Gastroesophageal sphincter (tissue), 4 donors: ENCODE measurements at regions not wholly inside any gene's neighbourhood (a gene's known extent, or its start where the extent isn't known, plus 50 kb on each side); places are given as distances from the start of the nearest gene placed in this dataset.

ENCODE experiments used
- ATAC-seq: fragments of 150-250 bp; one replicate; pipeline ENCODE4 v1.9.1; 2016; ENCODE audit warnings: mild to moderate bottlenecking, moderate library complexity
- H3K27ac ChIP-seq, 4 donors: fragments of 200-600 bp; sonication (generic) in 3 of 4; 1 replicate in 3 of 4; 2 replicates in 1 of 4; pipeline ENCODE4 v1.5.1; 2016 to 2019
- H3K27me3 ChIP-seq: fragments of 200-600 bp; sonication (generic); one replicate; pipeline ENCODE4 v1.5.1; 2019
- H3K36me3 ChIP-seq, 2 donors: fragments of 200-600 bp; sonication (generic); one replicate each; pipeline ENCODE4 v1.5.1; 2019; ENCODE audit warnings: control low read depth in 1 of 2
- H3K4me1 ChIP-seq, 3 donors: fragments of 200-600 bp; sonication (generic); 1 replicate in 2 of 3; 2 replicates in 1 of 3; pipeline ENCODE4 v1.5.1; 2016 to 2019; ENCODE audit warnings: control low read depth in 2 of 3
- H3K4me3 ChIP-seq, 2 donors: fragments of 200-600 bp; sonication (generic); one replicate each; pipeline ENCODE4 v1.5.1; 2019; ENCODE audit warnings: mild to moderate bottlenecking in 1 of 2, moderate library complexity in 1 of 2
- H3K9me3 ChIP-seq, 3 donors: fragments of 200-600 bp; sonication (generic); one replicate each; pipeline ENCODE4 v1.5.1; 2017 to 2019; ENCODE audit warnings: control low read depth in 2 of 3
- EP300 ChIP-seq: sonication (generic); formaldehyde crosslinking; IDR thresholded peaks from one replicate; pipeline ENCODE4 v1.6.1; 2017; ENCODE audit warnings: antibody characterized with exemption, mild to moderate bottlenecking
- POLR2A ChIP-seq, 2 donors: fragments of 450-650 bp; IDR thresholded peaks; one replicate each; pipeline ENCODE4 v1.6.1; 2017; ENCODE audit warnings: antibody characterized with exemption in 2 of 2, mild to moderate bottlenecking in 2 of 2, moderate library complexity in 1 of 2
- POLR2AphosphoS5 ChIP-seq: sonication (generic); formaldehyde crosslinking; IDR thresholded peaks from one replicate; pipeline ENCODE4 v1.6.1; 2017; ENCODE audit warnings: antibody characterized with exemption
- WGBS, 2 donors: methylation state at CpG; one replicate each; pipeline ENCODE4 v1.1.5; 2018; ENCODE audit warnings: low coverage in 1 of 2; 5-methylcytosine and 5-hydroxymethylcytosine counted together
- TF ChIP-seq, protein P1 (sequence below), 4 experiments: fragments of 200-600 bp in 2 of 4; fragments of 450-650 bp in 2 of 4; sonication (generic) in 1 of 4; IDR thresholded peaks; one replicate each; pipeline ENCODE4 v1.5.1; 2017 to 2019; ENCODE audit warnings: antibody characterized with exemption in 4 of 4, mild to moderate bottlenecking in 2 of 4, moderate library complexity in 2 of 4

DNA sequence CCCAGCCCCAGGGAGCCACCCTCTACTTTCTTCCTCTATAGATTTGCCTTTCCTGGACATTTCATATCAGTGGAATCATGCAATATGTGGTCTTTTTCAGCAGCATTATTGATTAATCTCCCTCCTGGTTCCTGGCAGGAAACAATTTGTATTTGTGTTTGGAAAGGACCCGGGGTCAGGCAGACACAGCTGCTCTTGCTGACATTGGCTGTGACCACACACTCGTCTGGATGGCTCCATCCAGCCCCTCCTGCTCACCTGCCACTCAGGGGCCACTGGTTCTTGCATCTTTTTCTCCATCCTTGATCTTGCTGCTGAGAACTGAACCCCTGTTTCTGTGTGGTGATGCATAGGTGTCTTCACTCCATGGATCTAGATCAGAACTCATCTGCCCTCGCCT, 176.6 kb upstream of the MKI67 start:
- peaks cover 0 to 7% (median 0%) of the 10 kb centered on the region in 3 donors for H3K9me3 ChIP-seq
- no peaks in the 10 kb centered on the region for H3K4me1 ChIP-seq
- 40 to 50% methylated on average over 1 to 3 of the region's 3 CpGs for WGBS, 2 donors
- H3K4me3 ChIP-seq, result no peak overlapping the region
- no peak for ATAC-seq
- TF ChIP-seq EP300 (no peak), POLR2AphosphoS5 (no peak), POLR2A (IDR thresholded peaks at IDR 0.05) (no peak)
- TF ChIP-seq, protein P1, sequence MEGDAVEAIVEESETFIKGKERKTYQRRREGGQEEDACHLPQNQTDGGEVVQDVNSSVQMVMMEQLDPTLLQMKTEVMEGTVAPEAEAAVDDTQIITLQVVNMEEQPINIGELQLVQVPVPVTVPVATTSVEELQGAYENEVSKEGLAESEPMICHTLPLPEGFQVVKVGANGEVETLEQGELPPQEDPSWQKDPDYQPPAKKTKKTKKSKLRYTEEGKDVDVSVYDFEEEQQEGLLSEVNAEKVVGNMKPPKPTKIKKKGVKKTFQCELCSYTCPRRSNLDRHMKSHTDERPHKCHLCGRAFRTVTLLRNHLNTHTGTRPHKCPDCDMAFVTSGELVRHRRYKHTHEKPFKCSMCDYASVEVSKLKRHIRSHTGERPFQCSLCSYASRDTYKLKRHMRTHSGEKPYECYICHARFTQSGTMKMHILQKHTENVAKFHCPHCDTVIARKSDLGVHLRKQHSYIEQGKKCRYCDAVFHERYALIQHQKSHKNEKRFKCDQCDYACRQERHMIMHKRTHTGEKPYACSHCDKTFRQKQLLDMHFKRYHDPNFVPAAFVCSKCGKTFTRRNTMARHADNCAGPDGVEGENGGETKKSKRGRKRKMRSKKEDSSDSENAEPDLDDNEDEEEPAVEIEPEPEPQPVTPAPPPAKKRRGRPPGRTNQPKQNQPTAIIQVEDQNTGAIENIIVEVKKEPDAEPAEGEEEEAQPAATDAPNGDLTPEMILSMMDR (IDR thresholded peaks at IDR 0.05), result no peak
- H3K36me3 ChIP-seq, result no peaks in the 10 kb centered on the region
- H3K27me3 ChIP-seq, result peaks cover 29% of the 10 kb centered on the region
- H3K27ac ChIP-seq, result no peak overlapping the region

DNA sequence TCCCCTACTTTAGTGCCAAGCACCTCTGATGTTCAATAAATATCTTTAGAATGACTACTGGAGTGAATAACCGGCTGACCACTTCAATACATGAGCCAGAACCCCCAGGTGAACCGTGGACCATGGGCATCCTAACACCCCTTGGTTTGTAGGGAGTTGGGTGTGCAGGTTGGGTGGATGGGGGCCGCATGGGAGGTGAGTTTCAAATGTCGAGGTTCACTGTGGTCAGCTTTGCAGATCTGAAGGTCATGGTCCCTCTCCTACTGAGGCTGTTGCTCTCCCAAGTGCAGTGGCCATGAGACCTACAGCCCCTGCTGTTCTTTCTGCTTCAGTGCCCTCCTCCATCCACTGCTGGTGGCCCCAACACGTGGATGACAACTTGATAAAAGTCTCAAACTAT, 178.0 kb upstream of the MKI67 start:
- Histone ChIP-seq H3K4me1 (no peaks in the 10 kb centered on the region), H3K36me3 (no peaks in the 10 kb centered on the region), H3K9me3 (peaks cover 0 to 7% (median 0%) of the 10 kb centered on the region in 3 donors), H3K27ac (no peak overlapping the region), H3K27me3 (peaks cover 41% of the 10 kb centered on the region), H3K4me3 (no peak overlapping the region)
- WGBS, 2 donors, result 63 to 72% methylated on average over 4 to 5 of the region's 5 CpGs
- TF ChIP-seq EP300 (no peak), POLR2A (IDR thresholded peaks at IDR 0.05) (no peak), POLR2AphosphoS5 (no peak)
- ATAC-seq, result no peak

DNA sequence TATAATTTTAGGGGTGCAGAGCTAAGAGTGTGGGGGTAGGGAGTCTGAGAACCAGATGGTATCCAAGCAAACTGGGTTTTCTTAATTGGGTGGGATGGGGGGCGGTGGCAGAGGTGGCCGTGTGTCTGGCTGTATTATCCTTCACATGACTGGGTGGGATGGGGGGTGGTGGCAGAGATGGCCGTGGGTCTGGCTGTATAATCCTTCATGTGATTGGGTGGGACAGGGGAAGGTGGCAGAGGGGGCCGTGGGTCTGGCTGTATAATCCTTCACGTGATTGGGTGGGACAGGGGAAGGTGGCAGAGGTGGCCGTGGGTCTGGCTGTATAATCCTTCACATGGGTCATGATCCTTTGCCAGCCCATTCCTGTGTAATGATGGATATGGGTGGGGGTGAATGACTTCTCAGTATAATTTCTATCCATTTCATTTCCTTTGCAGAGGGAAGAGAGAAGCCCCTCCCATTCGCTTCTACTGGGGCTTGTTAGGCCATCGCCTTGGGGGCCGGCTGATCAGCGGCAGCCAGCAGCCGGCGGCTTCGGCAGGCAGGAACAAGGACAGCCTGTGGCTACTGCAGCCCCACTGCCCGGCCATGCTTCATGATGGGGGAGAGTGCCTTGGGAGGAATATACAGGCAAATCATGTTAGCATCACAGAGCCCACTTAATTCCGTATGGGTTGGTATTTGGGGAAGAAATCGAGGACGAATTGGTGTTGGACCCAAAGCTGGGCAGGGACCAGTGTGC, 179.6 kb upstream of the MKI67 start:
- no peak overlapping the region for H3K4me3 ChIP-seq

DNA sequence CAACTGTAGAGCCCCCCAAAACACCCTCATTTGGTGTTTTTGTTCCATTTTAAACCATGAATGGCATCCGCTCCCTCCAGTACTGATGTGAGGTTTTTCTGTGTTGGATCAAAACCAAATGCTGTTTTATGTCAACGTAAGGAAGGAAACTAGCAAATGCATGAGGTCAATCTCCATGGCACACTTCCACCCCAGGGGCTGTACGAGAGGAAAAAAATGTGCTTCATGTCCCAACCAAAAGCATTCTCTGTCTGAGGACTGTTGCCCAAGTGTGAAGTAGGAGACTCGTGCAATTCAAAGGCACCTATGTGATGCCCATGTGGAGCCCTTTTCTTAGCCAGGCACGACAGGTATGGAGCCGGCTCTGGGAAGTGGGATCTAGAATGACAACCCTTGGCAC, 180.3 kb upstream of the MKI67 start:
- Histone ChIP-seq H3K4me1 (no peaks in the 10 kb centered on the region), H3K4me3 (no peak overlapping the region), H3K9me3 (peaks cover 0 to 7% (median 0%) of the 10 kb centered on the region in 3 donors), H3K27me3 (peaks cover 41% of the 10 kb centered on the region), H3K27ac (no peak overlapping the region), H3K36me3 (no peaks in the 10 kb centered on the region)
- WGBS, 2 donors, result 11 to 42% methylated on average over 3 to 6 of the region's 6 CpGs
- TF ChIP-seq EP300 (no peak), POLR2A (IDR thresholded peaks at IDR 0.05) (no peak), POLR2AphosphoS5 (no peak)
- TF ChIP-seq, protein P1 (IDR thresholded peaks at IDR 0.05), result no peak
- no peak for ATAC-seq

More for the DNA sequence above, 179.6 kb upstream of the MKI67 start:
- no peak overlapping the region for H3K27ac ChIP-seq
- peaks cover 42% of the 10 kb centered on the region for H3K27me3 ChIP-seq
- no peak for ATAC-seq
- H3K9me3 ChIP-seq, result peaks cover 0 to 7% (median 0%) of the 10 kb centered on the region in 3 donors
- 74 to 88% methylated on average over 4 to 7 of the region's 17 CpGs for WGBS, 2 donors
- H3K4me1 ChIP-seq, result no peaks in the 10 kb centered on the region
- H3K36me3 ChIP-seq, result no peaks in the 10 kb centered on the region
- TF ChIP-seq POLR2A (IDR thresholded peaks at IDR 0.05) (no peak), POLR2AphosphoS5 (no peak), EP300 (no peak)
- TF ChIP-seq, protein P1 (IDR thresholded peaks at IDR 0.05), result no peak

DNA sequence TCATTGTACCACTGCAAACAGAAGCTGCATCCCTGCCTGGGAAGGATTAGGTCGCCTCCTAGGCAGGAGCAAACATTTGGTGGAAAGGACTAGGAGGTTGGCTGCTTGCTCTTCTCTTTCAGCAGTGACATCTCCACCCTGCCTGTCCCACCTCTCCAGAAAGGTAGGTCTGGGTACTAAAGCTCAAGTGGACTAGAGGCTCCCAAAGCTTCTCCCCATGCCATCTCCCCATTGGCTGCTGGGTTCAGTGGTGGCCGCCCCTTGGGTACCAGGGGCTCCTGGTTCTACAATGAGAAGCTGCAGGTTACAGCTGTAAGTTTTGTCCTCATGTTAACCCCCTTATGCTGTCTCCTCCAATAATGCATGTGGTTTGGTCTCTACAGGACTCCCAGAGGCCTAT, 180.7 kb upstream of the MKI67 start:
- Histone ChIP-seq H3K27me3 (peaks cover 41% of the 10 kb centered on the region), H3K36me3 (no peaks in the 10 kb centered on the region), H3K27ac (no peak overlapping the region), H3K9me3 (peaks cover 0 to 4% (median 0%) of the 10 kb centered on the region in 3 donors), H3K4me1 (no peaks in the 10 kb centered on the region), H3K4me3 (no peak overlapping the region)
- TF ChIP-seq, protein P1 (IDR thresholded peaks at IDR 0.05), result no peak
- TF ChIP-seq EP300 (no peak), POLR2AphosphoS5 (no peak), POLR2A (IDR thresholded peaks at IDR 0.05) (no peak)
- WGBS, 2 donors, result 75% methylated on average over 2 of the region's 2 CpGs; no CpG with 5 or more reads in 1 of the 2 donors
- no peak for ATAC-seq
